OCI-LY1 (cell line): ENCODE measurements at regions not wholly inside any gene's neighbourhood (a gene's known extent, or its start where the extent isn't known, plus 50 kb on each side); places are given as distances from the start of the nearest gene placed in this dataset.

ENCODE experiments used
- H2AFZ ChIP-seq: fragments of 200-600 bp; sonication (generic), shearing (Covaris generic); 2 replicates; pipeline ENCODE4 v1.6.0; 2014; ENCODE audit warnings: antibody characterized with exemption, mild to moderate bottlenecking, low read length
- H3F3A ChIP-seq: fragments of 200-600 bp; sonication (generic), shearing (Covaris generic); 2 replicates; pipeline ENCODE4 v1.6.0; 2014; ENCODE audit warnings: mild to moderate bottlenecking, antibody characterized with exemption, low read length, moderate library complexity; ENCODE audit not compliant: insufficient read depth
- H3K27ac ChIP-seq: fragments of 200-600 bp; sonication (generic); 2 replicates; pipeline ENCODE4 v1.5.1; 2014; ENCODE audit warnings: low read length, mixed run types, mild to moderate bottlenecking, low read depth; ENCODE audit not compliant: poor library complexity, severe bottlenecking
- H3K27me3 ChIP-seq: fragments of 200-600 bp; sonication (generic); 2 replicates; pipeline ENCODE4 v1.6.0; 2014; ENCODE audit warnings: antibody characterized with exemption, mild to moderate bottlenecking, low read length, moderate library complexity; ENCODE audit not compliant: insufficient read depth
- H3K36me3 ChIP-seq: fragments of 200-600 bp; sonication (generic); 2 replicates; pipeline ENCODE4 v1.6.1; 2014; ENCODE audit warnings: mild to moderate bottlenecking, antibody characterized with exemption, low read length, moderate library complexity, mixed read lengths; ENCODE audit not compliant: insufficient read depth
- H3K4me1 ChIP-seq: fragments of 200-600 bp; sonication (generic); 2 replicates; pipeline ENCODE4 v1.5.1; 2014; ENCODE audit warnings: mild to moderate bottlenecking, low read length, moderate library complexity; ENCODE audit not compliant: insufficient read depth, severe bottlenecking
- H3K4me2 ChIP-seq: fragments of 200-600 bp; sonication (generic), shearing (Covaris generic); 2 replicates; pipeline ENCODE4 v1.6.1; 2014; ENCODE audit warnings: low read length
- H3K4me3 ChIP-seq: fragments of 200-600 bp; sonication (generic); 2 replicates; pipeline ENCODE4 v1.5.1; 2014; ENCODE audit warnings: low read length, low read depth, mild to moderate bottlenecking, mixed read lengths; ENCODE audit not compliant: poor library complexity, severe bottlenecking
- H3K79me2 ChIP-seq: fragments of 200-600 bp; shearing (Covaris generic); 2 replicates; pipeline ENCODE4 v1.6.1; 2016; ENCODE audit warnings: mixed run types, low read length, mixed read lengths; ENCODE audit not compliant: insufficient read depth
- H3K9ac ChIP-seq: fragments of 200-600 bp; sonication (generic), shearing (Covaris generic); 2 replicates; pipeline ENCODE4 v1.6.1; 2014; ENCODE audit warnings: mild to moderate bottlenecking, low read length, mixed read lengths
- H3K9me2 ChIP-seq: fragments of 200-600 bp; sonication (generic), shearing (Covaris generic); 2 replicates; pipeline ENCODE4 v1.6.1; 2014; ENCODE audit warnings: low read depth, mild to moderate bottlenecking, low read length, mixed read lengths
- H3K9me3 ChIP-seq: fragments of 200-600 bp; shearing (Covaris generic); 2 replicates; pipeline ENCODE4 v1.6.1; 2014; ENCODE audit warnings: low read length, mixed read lengths
- H4K20me1 ChIP-seq: fragments of 200-600 bp; sonication (generic), shearing (Covaris generic); 2 replicates; pipeline ENCODE4 v1.6.0; 2016; ENCODE audit warnings: mild to moderate bottlenecking, low read length; ENCODE audit not compliant: insufficient read depth
- CTCF ChIP-seq: fragments of 200-600 bp; sonication (generic), shearing (Covaris generic); IDR thresholded peaks from 2 replicates; pipeline ENCODE4 v1.5.1; 2017; ENCODE audit warnings: mild to moderate bottlenecking, antibody characterized with exemption, low read length, moderate library complexity, mixed read lengths
- EZH2 ChIP-seq: fragments of 200-600 bp; sonication (generic), shearing (Covaris generic); IDR thresholded peaks from 2 replicates; pipeline ENCODE4 v1.8.0; 2017; ENCODE audit warnings: borderline replicate concordance, mixed run types, mild to moderate bottlenecking, antibody characterized with exemption, low read length, moderate library complexity, mixed read lengths

GRCh38 chr4:157423526-157424020, 203.0 kb downstream of the GRIA2 start:
- no peaks in the 10 kb centered on the region for H3K4me1 ChIP-seq
- no peak overlapping the region for H3K4me2 ChIP-seq
- H3K4me3 ChIP-seq: no peak overlapping the region
- TF ChIP-seq CTCF (no peak), EZH2 (no peak)
- no peak overlapping the region for H3K27ac ChIP-seq
- no peaks in the 10 kb centered on the region for H3K9me3 ChIP-seq
- no peak overlapping the region for H2AFZ ChIP-seq
- H4K20me1 ChIP-seq: no peaks in the 10 kb centered on the region
- no peak overlapping the region for H3K9ac ChIP-seq
- H3K9me2 ChIP-seq: no peaks in the 10 kb centered on the region
- no peaks in the 10 kb centered on the region for H3K36me3 ChIP-seq
- H3K79me2 ChIP-seq: no peaks in the 10 kb centered on the region
- no peaks in the 10 kb centered on the region for H3F3A ChIP-seq
- H3K27me3 ChIP-seq: no peaks in the 10 kb centered on the region

- Histone ChIP-seq H3K36me3 (no peaks in the 10 kb centered on the region), H3K27me3 (no peaks in the 10 kb centered on the region), H3K9ac (no peak overlapping the region), H3K4me3 (no peak overlapping the region), H3K9me2 (no peaks in the 10 kb centered on the region), H3K4me1 (no peaks in the 10 kb centered on the region), H4K20me1 (no peaks in the 10 kb centered on the region), H3F3A (no peaks in the 10 kb centered on the region), H3K4me2 (no peak overlapping the region), H3K27ac (no peak overlapping the region), H3K9me3 (no peaks in the 10 kb centered on the region), H2AFZ (no peak overlapping the region), H3K79me2 (no peaks in the 10 kb centered on the region)
- TF ChIP-seq EZH2 (no peak), CTCF (no peak)
Measured at GRCh38 chr4:157421365-157421764, 200.8 kb downstream of the GRIA2 start.
